Tongue (tissue), 1 donor: ENCODE measurements at regions not wholly inside any gene's neighbourhood (a gene's known extent, or its start where the extent isn't known, plus 50 kb on each side); places are given as distances from the start of the nearest gene placed in this dataset.
A peak's percentile ranks its signal among the peaks of the same experiment; 100 is the strongest.
"Not testable (repeated sequence)": the region's sequence is repeated elsewhere in the genome, so short reads cannot be mapped to it uniquely, and the experiment has no call there.

Experiments used
- DNase-seq: peaks from one replicate; pipeline ENCODE4 v3.0.0-alpha.2; 2015

GRCh38 chr2:64743739-64744330, 90.1 kb upstream of the SERTAD2 start:
- no peak for DNase-seq

- no peak for DNase-seq
Observed at GRCh38 chr2:64745562-64745961, 91.8 kb upstream of the SERTAD2 start.

- DNase-seq: not testable (repeated sequence)
Observed at GRCh38 chr2:64747690-64748091, 94.0 kb upstream of the SERTAD2 start.

- DNase-seq: no peak
Observed at GRCh38 chr2:64748147-64748546, 94.4 kb upstream of the SERTAD2 start.

- no peak for DNase-seq
Observed at GRCh38 chr2:64748561-64748960, 94.8 kb upstream of the SERTAD2 start.

- no peak for DNase-seq
Observed at GRCh38 chr2:64749446-64749845, 95.7 kb upstream of the SERTAD2 start.

GRCh38 chr2:64750001-64750816, 96.5 kb upstream of the SERTAD2 start:
- DNase-seq: peak; percentile 80

GRCh38 chr2:64750817-64751285, 97.1 kb upstream of the SERTAD2 start:
- DNase-seq: peak; percentile 100

- DNase-seq: peak; percentile 100
Observed at GRCh38 chr2:64751286-64752260, 97.9 kb upstream of the SERTAD2 start.

GRCh38 chr2:64753399-64753798, 99.7 kb upstream of the SERTAD2 start:
- peak; percentile 52 for DNase-seq

GRCh38 chr2:64754570-64754969, 100.9 kb upstream of the SERTAD2 start:
- DNase-seq: no peak

GRCh38 chr2:64757126-64757525, 103.4 kb upstream of the SERTAD2 start:
- DNase-seq: no peak

- peak; percentile 72 for DNase-seq
Observed at GRCh38 chr2:64760128-64760527, 106.4 kb upstream of the SERTAD2 start.

GRCh38 chr2:64762301-64762997, 108.7 kb upstream of the SERTAD2 start:
- no peak for DNase-seq

- DNase-seq: no peak
Observed at GRCh38 chr2:64763126-64763525, 109.4 kb upstream of the SERTAD2 start.

- no peak for DNase-seq
Observed at GRCh38 chr2:64765160-64765805, 111.6 kb upstream of the SERTAD2 start.

GRCh38 chr2:64766841-64767669, 113.3 kb upstream of the SERTAD2 start:
- peak; percentile 64 for DNase-seq

GRCh38 chr2:64767670-64768468, 114.2 kb upstream of the SERTAD2 start:
- peak; percentile 94 for DNase-seq

- no peak for DNase-seq
Observed at GRCh38 chr2:64768491-64769005, 114.8 kb upstream of the SERTAD2 start.
